ENCODE measurements at regions not wholly inside any gene's neighbourhood (a gene's known extent, or its start where the extent isn't known, plus 50 kb on each side); places are given as distances from the start of the nearest gene placed in this dataset.

GRCh38 chr3:145820170-145820569 lies 340.8 kb downstream of the PLOD2 start:
- TF ChIP-seq, protein P1, sequence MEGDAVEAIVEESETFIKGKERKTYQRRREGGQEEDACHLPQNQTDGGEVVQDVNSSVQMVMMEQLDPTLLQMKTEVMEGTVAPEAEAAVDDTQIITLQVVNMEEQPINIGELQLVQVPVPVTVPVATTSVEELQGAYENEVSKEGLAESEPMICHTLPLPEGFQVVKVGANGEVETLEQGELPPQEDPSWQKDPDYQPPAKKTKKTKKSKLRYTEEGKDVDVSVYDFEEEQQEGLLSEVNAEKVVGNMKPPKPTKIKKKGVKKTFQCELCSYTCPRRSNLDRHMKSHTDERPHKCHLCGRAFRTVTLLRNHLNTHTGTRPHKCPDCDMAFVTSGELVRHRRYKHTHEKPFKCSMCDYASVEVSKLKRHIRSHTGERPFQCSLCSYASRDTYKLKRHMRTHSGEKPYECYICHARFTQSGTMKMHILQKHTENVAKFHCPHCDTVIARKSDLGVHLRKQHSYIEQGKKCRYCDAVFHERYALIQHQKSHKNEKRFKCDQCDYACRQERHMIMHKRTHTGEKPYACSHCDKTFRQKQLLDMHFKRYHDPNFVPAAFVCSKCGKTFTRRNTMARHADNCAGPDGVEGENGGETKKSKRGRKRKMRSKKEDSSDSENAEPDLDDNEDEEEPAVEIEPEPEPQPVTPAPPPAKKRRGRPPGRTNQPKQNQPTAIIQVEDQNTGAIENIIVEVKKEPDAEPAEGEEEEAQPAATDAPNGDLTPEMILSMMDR (conservative IDR thresholded peaks at IDR 0.05 in 1 of 2, IDR thresholded peaks at IDR 0.05 in 1 of 2; ENCODE audit: extremely low read depth in 1 of 2, insufficient read depth in 1 of 2, low read depth in 1 of 2, low read length in 2 of 2) = no peak
- no peak for TF ChIP-seq EZH2 (IDR thresholded peaks at IDR 0.05; ENCODE audit: borderline replicate concordance, low read length)
